Stimulated activated CD4-positive, alpha-beta T cell treated with anti-CD3 and anti-CD28 coated beads, TNF-alpha, amount 100 ng/mL, for 1 hour (primary cell): ENCODE measurements at regions not wholly inside any gene's neighbourhood (a gene's known extent, or its start where the extent isn't known, plus 50 kb on each side); places are given as distances from the start of the nearest gene placed in this dataset.

ENCODE experiments used
- DNase-seq, 3 donors: peaks; one replicate each; pipeline ENCODE4 v3.0.0-alpha.2; 2020; ENCODE audit warnings: low read depth in 3 of 3, low spot score in 1 of 3

DNA sequence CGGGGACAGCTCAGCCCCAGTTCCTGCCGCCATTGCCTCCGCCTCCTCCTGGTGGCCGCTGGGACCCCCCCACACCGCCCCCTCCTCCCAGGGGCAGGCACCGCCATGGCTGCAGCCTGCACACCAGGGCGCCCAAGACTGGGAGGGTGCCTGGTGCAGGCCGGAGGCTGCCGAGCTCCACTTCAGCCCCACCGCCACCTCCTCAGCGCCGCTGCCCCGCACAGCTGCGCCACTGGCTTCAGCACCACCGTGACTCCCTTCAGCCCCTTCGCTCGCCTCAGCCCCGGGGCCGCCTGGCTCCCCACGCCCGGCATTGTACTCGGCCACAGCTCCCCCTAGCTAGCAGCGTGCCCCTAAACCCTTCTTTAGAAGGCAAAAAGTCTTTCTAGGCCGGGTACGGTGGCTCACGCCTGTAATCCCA is 131.1 kb downstream of the CRYBB2 start:
- no peak for DNase-seq

DNA sequence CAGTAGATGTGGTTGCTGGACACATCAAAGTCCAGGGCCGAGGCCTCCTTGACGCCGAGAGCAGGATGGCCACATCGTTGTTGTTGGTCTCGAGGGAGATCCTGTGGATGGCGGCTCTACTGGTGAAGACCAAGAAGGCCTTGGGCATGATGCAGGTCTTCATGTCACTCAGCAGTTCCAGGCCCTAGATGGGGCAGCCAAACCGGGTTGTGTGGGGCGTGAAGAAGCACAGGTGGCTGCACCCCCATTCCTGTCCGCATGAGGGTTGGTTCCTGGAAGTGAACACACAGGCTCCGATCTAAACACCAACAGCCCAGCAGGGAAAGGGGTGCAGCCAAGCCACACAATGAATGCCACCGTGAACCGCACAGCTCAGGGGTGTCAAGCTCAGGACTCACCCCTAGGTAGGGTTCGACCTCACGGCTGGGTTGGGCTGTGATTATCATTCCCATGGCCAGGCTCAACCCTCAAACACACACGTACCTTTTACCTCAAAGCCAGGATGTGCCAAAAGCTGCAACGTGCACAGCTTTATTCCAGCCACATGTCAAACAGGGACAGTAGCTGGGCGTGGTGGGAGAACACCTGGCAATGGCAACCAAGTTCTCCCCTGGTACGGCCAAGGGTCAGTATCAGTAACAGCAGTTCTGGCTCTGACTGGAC is 132.3 kb downstream of the CRYBB2 start:
- no peak for DNase-seq

DNA sequence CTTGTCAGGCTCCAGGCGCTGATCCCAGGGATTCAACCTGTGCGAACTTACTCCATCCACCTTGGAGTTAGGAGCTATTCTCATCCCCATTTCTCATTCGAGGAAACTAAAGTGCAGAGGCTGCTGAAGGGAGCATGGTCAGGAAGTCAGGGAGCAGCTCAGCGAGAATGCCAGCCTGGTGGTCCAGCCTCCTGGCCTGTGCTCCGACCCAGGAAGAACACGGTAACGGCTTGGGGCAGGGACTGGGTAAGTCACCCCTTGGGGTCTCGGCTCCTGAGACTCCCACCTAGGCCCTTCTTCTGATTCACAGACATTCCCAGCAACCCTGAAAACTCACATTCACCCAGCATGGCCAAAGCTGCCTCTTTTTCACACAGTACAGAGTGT is 132.8 kb downstream of the CRYBB2 start:
- DNase-seq = no peak

DNA sequence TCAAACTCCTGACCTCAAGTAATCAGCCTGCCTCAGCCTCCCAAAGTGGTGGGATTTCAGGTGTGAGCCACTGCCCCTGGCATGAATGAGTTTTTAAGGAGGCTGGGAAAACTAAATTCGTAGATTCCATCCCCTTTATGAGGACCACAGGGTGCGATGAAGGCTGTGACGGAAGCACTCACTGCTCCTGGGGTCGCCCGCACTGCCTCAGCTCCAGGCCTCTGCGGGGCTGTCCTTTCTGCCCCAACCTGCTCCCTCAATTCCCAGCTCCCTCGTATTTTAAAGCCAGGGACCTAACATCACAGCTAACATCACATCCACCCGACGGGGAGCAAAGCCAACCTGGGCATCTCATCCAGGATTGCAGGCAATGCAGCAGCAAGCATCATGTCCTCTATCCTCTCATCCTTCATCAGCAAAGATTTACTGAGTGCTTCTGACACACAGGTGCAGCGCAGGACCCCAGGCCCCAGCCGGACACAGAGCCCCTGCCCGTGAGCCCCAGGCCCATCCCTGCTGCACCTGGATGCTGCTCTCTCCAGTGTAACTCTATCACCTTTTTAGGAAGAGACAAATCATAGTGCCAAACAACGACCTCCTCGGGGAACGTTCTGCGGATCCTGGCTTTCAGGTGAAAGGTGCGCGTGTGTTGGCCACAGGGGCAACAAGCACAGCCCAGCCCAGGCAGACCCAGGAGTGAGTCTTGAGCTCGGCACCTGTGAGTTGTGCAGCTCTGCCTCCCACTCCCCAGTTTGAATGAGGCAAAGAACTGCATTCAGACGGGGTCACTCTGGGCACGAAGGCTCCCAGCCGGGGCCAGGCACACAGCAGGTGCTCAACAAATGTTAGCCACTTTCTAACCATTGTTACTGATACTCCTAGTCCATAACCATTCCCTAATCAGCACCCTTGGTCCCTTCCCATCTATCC is 134.3 kb downstream of the CRYBB2 start:
- DNase-seq = no peak

DNA sequence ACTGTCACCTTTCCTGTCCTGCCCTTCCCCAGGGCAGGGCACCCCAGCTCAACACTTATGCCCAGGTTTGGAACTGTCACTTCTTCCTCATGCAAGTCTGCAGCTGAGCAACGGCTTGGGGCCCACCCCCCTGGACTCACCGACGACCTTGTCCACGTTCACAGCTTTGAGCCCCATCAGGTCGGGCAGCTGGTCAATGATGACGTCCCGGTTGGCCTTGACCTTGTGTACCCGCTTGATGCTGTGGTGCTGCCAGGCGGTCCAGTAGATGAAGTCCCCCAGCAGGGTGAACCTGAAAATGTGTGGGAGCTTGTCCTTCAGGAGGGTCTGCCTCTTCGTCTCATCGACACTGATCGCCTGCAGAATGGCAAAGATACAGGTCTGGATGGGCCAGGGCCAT is 135.0 kb downstream of the CRYBB2 start:
- no peak for DNase-seq

DNA sequence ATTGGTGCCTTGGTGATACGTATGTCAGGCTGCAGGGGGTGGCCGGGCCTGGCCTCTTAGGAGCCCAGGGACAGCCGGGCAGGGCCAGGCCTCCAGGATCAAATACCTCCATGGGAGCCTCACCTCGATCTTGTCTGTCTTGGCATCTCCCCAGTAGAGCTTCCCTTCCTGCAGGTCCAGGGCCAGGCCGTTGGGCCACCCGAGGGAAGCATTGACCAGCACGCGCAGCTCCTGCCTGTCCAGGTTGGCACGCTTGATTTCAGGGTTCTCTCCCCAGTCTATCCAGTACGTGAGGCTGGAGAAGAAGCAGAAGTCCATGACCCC is 137.7 kb downstream of the CRYBB2 start:
- DNase-seq = no peak

DNA sequence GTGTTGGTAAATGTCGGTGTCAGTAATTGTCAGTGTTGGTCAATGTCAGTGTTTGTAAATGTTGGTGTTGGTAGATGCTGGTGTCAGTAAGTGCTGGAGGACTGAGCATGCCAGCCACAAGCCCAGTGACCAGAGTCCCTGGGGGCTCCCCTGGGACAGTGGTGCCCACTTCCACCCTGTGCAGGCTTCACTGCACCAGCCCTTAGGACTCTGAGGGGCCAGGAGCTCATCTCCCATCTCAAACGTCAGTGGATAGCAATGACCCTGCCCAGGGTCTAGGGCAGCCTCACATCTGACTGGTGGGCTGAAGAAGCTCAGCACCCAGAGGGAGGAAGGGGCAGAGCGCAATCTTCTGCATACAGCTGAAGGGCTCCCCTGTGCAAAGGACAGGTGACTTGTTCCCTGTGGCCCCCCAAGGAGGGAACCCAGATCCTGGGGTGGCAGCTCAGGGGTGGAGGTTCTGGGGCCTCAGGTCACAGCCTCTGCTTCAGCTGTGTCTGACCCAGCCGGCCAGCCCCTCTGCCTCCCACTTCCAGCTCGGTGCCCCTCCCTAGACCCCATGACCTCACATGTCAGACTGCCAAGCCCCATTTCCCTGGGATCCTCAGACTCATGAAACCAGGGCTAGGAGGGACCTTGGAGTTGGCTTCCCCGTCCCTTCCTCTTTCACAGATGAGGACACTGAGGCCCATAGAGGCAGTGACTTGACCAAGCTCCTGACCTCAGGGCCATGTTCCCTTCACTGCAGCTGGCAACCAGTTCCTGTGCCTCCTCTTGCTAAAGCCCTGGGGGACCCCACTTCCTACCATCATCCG is 138.4 kb downstream of the CRYBB2 start:
- no peak for DNase-seq

DNA sequence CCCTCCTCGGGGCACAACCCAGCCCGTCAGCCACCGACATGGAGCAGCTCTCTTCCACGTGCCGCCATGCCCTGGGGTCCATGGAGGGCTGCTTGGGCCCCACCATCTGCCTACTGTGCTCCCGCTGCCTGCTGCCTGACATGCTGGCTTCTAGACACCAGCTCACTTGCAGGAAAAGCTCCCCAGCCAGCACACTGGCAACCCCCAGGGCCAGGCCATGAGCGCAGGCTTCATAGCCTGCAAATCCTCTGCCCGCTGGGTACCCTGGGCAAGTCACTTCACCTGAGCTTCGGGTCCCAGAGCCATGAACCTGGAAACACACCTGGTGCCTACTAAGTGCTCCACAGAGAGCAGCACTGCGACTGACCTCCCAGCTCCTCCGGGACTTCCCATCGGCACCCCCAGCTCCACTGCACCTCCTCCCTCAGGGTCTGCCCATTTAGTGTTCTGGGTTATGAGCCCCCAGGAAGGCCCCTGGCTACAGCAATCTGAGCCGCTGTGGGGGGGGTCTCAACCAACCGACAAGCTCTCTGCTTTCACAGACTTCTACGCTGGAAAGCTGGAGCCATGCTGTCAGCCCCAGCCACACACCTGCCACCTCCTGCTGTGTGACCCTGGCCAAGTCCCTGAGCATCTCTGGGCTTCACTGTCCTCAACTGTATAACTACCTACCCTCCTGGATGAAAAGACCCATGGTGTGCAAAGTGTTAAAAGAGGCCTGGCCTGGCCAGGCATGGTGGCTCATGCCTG is 139.2 kb downstream of the CRYBB2 start:
- no peak for DNase-seq

DNA sequence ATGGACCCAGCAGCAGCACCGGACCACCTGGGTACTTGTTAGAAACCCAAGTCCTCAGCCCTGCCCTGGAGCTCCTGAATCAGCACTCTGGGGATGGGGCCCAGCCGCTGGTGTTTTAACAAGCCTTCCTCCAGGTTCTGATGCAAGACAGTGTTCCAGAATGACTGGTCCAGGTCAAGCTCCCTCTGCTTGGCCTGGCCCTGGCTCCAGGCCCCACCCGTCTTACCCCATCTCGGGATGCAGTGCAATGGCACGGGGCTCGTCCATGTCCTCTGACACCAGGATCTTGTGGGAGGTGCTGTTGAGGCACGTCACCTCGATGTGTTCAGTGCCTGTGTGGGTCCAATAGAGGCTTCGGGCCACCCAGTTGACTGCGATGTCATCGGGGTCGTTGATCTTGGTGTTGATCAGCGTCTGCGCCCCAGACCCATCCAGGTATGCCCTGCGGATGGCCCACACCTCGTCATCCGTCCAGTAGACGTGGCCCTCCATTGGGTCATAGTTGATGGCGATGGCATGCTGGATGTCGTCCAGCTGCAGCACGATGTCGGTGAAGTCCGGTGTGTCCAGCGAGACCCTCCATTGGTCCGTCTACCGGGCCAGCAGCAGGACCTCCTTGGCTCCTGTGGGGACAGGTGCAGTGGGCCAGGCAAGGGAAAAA is 140.3 kb downstream of the CRYBB2 start:
- DNase-seq = no peak

DNA sequence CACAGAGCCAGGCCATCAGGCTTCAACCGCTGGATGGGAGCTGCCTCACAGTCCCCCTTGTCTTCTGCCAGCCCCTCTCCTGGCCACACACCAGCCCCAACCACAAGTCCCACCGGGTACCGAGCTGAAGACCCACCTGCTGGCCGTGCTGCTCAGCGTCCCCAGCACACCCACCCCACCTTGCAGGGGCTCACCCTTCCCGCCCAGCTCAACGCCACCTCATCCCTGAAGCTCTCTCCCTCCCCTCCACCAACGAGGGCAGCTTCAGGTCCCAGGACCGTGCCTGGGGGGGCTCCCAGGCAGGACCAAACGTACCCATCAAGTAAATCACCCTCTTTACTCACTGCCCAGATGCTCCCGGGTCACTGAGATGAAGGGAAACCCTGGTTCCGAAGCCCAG is 141.0 kb downstream of the CRYBB2 start:
- DNase-seq = no peak

DNA sequence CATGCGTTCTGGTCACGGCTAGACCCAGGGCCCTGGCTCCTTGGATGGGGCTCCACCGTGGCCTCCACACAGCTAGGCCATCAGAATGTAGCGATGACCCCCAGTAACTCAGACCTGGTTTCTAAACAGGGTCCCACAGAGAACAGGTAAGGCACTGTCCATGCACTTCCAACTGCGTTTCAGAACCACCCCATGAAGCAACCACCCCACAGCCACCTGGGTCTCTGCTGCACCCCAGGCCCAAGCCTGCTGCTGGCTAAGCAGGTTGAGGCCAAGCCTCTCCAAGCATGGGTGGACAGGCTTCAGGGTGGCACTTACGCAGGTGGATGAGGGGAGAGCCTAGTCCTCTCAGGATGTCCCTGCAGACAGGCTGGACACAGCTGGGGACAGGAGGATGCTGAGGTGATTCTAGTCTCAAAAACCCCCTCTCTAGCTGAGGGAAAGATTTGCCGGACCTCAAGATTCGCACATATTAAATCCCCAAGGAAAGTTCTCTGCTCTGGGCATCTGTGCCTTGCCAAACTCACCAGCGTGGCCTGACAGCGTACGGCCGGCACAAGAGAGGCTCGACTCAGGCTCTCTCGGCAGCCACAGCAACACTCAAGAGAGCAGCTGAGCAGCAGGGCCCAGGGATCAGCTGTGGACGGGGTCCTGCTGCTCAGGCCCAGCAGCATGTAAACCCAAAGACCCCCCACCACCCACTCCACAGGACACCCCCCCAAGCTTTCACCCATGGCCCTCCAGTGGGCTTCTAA is 141.6 kb downstream of the CRYBB2 start:
- DNase-seq = no peak

DNA sequence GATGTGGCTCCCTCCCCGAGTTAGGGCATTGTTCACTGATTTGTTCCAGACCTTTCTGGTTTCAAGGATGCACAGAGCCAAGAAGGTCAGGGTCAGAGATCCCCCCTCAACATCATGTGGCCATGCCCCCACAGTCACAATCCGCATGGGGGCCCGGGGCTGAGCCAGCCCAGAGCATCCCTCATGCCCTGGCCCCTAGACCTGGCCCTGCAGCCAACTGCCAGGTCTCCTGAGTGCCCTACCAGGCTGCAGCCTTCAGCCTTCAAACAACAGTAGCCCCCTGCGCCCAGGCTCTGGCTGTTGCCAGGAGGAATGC is 142.4 kb downstream of the CRYBB2 start:
- no peak for DNase-seq

DNA sequence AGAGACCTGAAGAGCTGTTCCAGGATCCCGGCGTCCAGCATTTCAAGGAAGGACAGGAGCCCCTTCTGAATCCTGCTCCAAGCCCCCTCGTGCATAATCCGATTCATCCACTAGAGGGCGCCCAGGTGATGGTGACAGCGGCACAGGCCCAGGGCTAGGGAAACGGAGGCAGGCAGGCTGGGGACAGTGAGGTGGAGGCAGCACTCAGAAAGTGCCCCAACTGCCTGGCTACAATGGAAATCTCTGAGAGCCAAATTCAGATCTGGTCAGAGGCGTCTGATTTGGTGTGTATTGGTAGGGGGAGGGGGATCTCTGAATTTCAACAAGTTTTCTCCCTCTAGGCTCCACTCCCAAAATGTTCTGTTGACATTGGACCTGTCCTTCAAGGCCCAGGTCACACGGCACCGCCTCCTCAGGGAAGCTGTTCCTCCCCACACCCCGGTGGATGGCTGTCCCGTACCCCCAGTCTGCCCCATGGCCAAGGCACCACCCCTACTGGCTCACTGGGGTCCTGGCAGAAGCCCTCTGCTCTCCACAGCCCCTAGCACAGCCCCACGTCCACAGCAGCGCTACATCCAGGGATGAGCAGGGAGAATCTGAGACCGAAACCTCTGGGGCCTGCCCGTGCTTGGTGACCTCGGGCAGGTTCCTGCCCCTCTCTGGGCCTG is 142.9 kb downstream of the CRYBB2 start:
- DNase-seq = peak in 2 of 3 donors; percentile 18 to 63

DNA sequence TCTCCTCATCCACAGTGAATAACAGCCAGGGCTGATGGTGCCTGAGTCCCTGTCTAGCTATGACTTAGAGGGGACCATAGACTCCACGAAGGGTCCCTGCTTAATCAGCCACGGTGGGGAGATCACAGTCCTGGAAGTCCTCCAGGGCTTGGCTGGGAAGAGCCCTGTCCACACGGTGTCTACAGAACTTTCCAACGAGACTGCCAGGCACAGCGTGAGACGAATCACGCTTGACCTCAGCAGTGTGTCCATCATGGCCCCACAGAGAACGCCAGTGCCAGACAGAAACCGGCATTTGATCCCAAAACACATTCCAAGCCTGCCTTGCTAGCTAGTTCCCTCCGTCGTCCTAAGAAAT is 143.4 kb downstream of the CRYBB2 start:
- DNase-seq = no peak

DNA sequence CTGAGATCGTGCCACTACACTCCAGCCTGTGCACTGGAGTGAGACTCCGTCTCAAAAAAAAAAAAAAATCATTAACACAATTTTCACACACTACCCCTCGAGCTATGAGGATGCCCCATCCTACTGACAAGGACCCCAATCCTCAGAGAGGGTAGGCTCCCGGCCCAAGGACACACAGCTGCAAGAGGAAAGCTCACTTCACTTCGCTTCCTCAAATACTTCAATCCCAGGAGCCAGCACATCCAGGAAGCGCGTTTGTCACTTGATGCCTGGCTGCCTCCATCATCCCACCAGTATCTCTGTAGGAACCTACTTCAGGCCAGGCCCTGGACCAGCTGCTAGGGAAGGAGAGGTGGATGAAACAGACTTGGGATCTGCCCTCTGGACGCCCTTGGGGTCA is 144.0 kb downstream of the CRYBB2 start:
- DNase-seq = no peak

DNA sequence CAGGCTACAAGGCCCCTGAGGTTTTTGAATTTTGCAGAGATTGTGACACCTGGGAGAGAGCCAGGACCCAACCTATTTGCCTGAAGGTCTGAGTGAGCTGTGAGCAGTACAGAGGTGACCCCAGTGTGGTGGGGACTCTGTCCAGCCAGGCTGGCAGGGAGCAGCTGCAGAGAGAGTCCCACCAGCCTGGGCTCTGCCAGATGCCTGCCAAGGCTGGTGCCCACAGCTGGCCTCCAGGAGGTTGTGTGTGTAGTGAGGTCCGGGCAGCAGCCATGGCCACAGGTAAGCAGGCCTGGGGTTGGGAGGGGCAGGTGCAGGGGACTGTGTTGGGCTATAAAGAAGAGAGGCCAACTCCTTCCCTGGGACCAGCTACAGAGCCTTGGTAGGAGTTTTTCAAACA is 144.8 kb downstream of the CRYBB2 start:
- DNase-seq = no peak

DNA sequence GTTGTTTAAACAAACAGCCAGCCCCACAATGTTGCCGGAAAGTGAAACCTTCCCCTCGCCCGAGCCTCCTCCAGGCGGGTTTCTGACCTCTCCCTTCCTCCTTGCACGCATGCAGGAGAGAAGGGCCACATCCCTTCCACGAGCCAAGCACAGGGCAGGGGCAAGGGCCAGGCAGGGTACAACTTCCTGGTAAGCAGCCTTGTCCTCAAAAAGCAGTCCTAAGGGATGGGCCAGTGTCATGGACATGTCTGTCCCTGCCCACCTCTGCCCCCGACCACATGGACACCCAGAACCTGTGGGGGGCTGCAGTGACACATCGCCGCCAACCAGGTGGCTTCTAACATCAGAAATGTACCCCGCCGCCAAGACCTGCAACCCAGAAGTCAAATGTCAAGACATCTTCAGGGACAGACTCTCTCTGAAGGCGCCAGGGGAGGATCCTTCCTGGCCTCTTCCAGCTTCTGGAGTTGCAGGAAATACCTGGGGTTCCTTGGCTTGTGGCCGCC is 145.3 kb downstream of the CRYBB2 start:
- no peak for DNase-seq

DNA sequence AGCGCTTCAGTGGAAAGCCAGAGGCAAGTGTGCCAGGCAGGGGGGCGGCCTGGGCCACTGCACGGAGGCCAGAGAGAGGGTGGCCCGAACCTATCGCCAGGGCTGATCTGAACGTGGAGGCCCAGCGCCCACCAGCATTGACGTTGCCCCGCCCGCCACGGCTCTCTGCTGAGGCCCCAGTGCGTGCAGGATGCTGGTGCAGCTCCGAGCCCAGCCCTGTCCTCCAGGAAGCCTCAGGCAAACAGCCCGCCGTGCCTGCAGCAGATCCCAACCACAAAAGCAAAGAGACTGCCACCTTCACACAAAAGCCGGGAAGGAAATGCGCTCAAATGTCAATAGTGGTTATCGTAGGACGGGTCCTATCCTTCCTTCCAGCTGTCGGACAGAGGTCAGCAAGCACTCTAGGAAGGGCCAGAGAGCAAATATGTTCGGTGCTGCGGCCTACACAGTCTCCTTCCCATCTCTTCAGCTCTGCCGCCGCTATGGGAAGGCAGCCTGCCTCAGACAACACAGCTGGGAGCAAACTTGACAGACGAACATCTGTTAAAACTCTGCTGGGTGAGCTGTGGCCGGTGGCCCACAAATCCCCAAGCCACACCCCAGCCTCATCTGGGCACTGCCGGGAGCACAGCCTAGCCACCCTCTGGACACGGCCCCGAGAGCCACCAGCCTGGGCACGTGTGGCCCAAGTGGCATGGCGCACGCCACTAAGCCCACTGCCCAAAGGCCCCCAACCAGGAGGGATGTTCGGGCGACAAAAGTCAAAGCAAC is 146.2 kb downstream of the CRYBB2 start:
- no peak for DNase-seq

DNA sequence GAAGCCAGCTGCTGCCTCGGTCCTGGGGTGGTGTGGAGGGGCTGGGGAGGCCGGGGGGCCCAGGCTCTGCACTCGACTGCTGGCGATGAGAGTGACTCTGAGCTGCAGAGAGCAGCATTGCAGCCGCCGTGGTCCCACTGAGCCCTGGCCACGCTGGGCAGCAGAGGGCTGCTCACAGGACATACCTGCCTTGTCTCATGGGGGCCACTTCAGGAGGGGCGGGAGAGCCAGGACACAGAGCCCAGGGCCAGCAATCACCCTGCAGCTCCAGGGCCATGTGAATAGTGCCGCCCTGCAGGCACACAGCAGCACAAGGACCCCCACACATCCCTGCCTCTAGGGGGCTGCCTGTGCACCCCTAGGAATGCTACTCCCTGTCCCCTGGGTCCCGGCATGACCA is 147.0 kb downstream of the CRYBB2 start:
- no peak for DNase-seq
